HEK293 (cell line): ENCODE measurements at regions not wholly inside any gene's neighbourhood (a gene's known extent, or its start where the extent isn't known, plus 50 kb on each side); places are given as distances from the start of the nearest gene placed in this dataset.
"Not testable (repeated sequence)": the region's sequence is repeated elsewhere in the genome, so short reads cannot be mapped to it uniquely, and the experiment has no call there.

Experiments
- CTCF ChIA-PET: fragments of 350-600 bp; formaldehyde crosslinking; extraction: SDS; loops from one replicate; lab custom pipeline; 2021; ENCODE audit warnings: antibody characterized with exemption; lab: Yijun Ruan, JAX
- POLR2A ChIA-PET: fragments of 300-600 bp; formaldehyde crosslinking; extraction: SDS; loops from one replicate; lab custom pipeline; 2020; ENCODE audit warnings: antibody characterized with exemption, inconsistent platforms; lab: Yijun Ruan, JAX
- H3K27ac ChIP-seq: fragments of 200-500 bp; sonication (Bioruptor generic); 2 replicates; pipeline ENCODE4 v1.5.1; 2014; ENCODE audit warnings: low read depth, low read length, control low read depth, inconsistent platforms; ENCODE audit errors: extremely low read depth
- H3K36me3 ChIP-seq, 2 experiments: fragments of 200-500 bp in 1 of 2; sonication (Bioruptor generic) in 1 of 2; 1 replicate in 1 of 2; 2 replicates in 1 of 2; pipeline ENCODE4 v1.5.1; 2014 to 2017; ENCODE audit warnings: inconsistent platforms in 2 of 2, low read length in 2 of 2; ENCODE audit not compliant: control insufficient read depth in 2 of 2, insufficient read depth in 1 of 2
- H3K4me1 ChIP-seq: fragments of 200-500 bp; sonication (Bioruptor generic); 2 replicates; pipeline ENCODE4 v1.5.1; 2014; ENCODE audit warnings: mild to moderate bottlenecking, low read length, inconsistent platforms; ENCODE audit not compliant: control insufficient read depth, insufficient read depth
- H3K4me3 ChIP-seq: 2 replicates; pipeline ENCODE4 v1.5.1; 2011; ENCODE audit warnings: low read depth, mild to moderate bottlenecking, control low read depth, low read length, moderate library complexity
- H3K9me3 ChIP-seq: fragments of 200-500 bp; sonication (Bioruptor generic); 2 replicates; pipeline ENCODE4 v1.5.1; 2014; ENCODE audit warnings: low read depth, low read length, inconsistent platforms; ENCODE audit not compliant: control insufficient read depth, insufficient read depth
- KLF7 ChIP-seq: fragments of 450-650 bp; formaldehyde crosslinking; IDR thresholded peaks from 2 replicates; pipeline ENCODE4 v1.5.1; 2016; ENCODE audit warnings: missing biosample characterization, missing genetic modification characterization, borderline replicate concordance
- YY1 ChIP-seq: fragments of 450-650 bp; formaldehyde crosslinking; IDR thresholded peaks from 2 replicates; pipeline ENCODE4 v1.5.1; 2018; ENCODE audit warnings: missing biosample characterization, missing genetic modification characterization
- ZNF10 ChIP-seq: fragments of 450-650 bp; formaldehyde crosslinking; IDR thresholded peaks from 2 replicates; pipeline ENCODE4 v1.5.1; 2017; ENCODE audit warnings: missing biosample characterization, missing genetic modification characterization
- ZNF114 ChIP-seq: fragments of 450-650 bp; formaldehyde crosslinking; IDR thresholded peaks from 2 replicates; pipeline ENCODE4 v1.5.0; 2017; ENCODE audit warnings: missing biosample characterization, missing genetic modification characterization
- ZNF16 ChIP-seq: fragments of 450-650 bp; formaldehyde crosslinking; IDR thresholded peaks from 2 replicates; pipeline ENCODE4 v1.5.1; 2016; ENCODE audit warnings: low read depth, missing biosample characterization, missing genetic modification characterization
- ZNF341 ChIP-seq: fragments of 450-650 bp; formaldehyde crosslinking; IDR thresholded peaks from 2 replicates; pipeline ENCODE4; 2016; ENCODE audit warnings: low read depth, missing biosample characterization, missing genetic modification characterization
- ZNF529 ChIP-seq: fragments of 450-650 bp; formaldehyde crosslinking; IDR thresholded peaks from 2 replicates; pipeline ENCODE4 v1.5.1; 2017; ENCODE audit warnings: missing genetic modification characterization, missing biosample characterization; ENCODE audit not compliant: insufficient replicate concordance
- ZNF571 ChIP-seq: fragments of 450-650 bp; formaldehyde crosslinking; IDR thresholded peaks from 2 replicates; pipeline ENCODE4 v1.5.0; 2017; ENCODE audit warnings: missing biosample characterization, missing genetic modification characterization
- ZNF610 ChIP-seq: fragments of 450-650 bp; formaldehyde crosslinking; IDR thresholded peaks from 2 replicates; pipeline ENCODE4 v1.5.1; 2016; ENCODE audit warnings: missing biosample characterization, missing genetic modification characterization, borderline replicate concordance
- ZNF747 ChIP-seq: fragments of 450-650 bp; formaldehyde crosslinking; IDR thresholded peaks from 2 replicates; pipeline ENCODE4 v1.5.1; 2016; ENCODE audit warnings: missing biosample characterization, missing genetic modification characterization
- ZNF785 ChIP-seq: fragments of 450-650 bp; formaldehyde crosslinking; IDR thresholded peaks from 2 replicates; pipeline ENCODE4 v1.5.1; 2016; ENCODE audit warnings: missing biosample characterization, missing genetic modification characterization
- ZNF830 ChIP-seq: fragments of 450-650 bp; IDR thresholded peaks from 2 replicates; pipeline ENCODE4 v1.5.0; 2018; ENCODE audit warnings: missing biosample characterization, missing genetic modification characterization, low read depth, mild to moderate bottlenecking, moderate library complexity
- ZNF843 ChIP-seq: fragments of 450-650 bp; formaldehyde crosslinking; IDR thresholded peaks from 2 replicates; pipeline ENCODE4 v1.5.1; 2016; ENCODE audit warnings: missing biosample characterization, missing genetic modification characterization
- ZXDB ChIP-seq: fragments of 450-650 bp; formaldehyde crosslinking; IDR thresholded peaks from 2 replicates; pipeline ENCODE4 v1.5.1; 2016; ENCODE audit warnings: missing biosample characterization, missing genetic modification characterization
- TF ChIP-seq, protein P1 (sequence below): fragments of 450-650 bp; formaldehyde crosslinking; IDR thresholded peaks from 2 replicates; pipeline ENCODE4 v1.5.1; 2016; ENCODE audit warnings: missing biosample characterization, missing genetic modification characterization

DNA sequence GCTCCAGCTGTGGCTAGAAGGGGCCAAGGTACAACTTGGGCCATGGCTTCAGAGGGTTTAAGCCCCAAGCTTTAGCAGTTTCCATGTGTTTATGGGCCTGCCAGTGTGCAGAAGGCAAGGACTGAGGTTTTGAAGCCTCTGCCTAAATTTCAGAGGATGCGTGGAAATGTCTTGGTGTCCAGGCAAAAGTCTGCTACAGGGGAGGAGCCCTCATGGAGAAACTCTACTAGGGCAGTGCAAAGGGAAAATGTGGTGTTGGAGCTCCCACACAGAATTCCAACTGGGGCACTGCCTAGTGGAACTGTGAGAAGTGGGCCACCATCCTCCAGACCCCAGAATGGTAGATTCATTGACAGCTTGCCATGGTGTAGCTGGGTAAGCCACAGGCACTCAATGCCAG, 527.2 kb upstream of the RORB start:
- POLR2A ChIA-PET: no interaction called here
- CTCF ChIA-PET: no interaction called here
- Histone ChIP-seq H3K36me3 (no peaks in the 10 kb centered on the region), H3K9me3 (no peaks in the 10 kb centered on the region), H3K4me3 (no peak overlapping the region), H3K27ac (no peak overlapping the region), H3K4me1 (no peaks in the 10 kb centered on the region)
- TF ChIP-seq ZNF843 (tag by site-specific recombination) (no peak), ZNF747 (no peak), ZNF341 (no peak), YY1 (no peak), ZNF114 (tag by site-specific recombination) (no peak), ZNF610 (no peak), ZNF10 (tag by site-specific recombination) (no peak)
- TF ChIP-seq, protein P1, sequence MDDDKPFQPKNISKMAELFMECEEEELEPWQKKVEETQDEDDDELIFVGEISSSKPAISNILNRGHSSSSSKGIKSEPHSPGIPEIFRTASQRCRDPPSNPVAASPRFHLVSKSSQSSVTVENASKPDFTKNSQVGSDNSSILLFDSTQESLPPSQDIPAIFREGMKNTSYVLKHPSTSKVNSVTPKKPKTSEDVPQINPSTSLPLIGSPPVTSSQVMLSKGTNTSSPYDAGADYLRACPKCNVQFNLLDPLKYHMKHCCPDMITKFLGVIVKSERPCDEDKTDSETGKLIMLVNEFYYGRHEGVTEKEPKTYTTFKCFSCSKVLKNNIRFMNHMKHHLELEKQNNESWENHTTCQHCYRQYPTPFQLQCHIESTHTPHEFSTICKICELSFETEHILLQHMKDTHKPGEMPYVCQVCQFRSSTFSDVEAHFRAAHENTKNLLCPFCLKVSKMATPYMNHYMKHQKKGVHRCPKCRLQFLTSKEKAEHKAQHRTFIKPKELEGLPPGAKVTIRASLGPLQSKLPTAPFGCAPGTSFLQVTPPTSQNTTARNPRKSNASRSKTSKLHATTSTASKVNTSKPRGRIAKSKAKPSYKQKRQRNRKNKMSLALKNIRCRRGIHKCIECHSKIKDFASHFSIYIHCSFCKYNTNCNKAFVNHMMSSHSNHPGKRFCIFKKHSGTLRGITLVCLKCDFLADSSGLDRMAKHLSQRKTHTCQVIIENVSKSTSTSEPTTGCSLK: no peak

DNA sequence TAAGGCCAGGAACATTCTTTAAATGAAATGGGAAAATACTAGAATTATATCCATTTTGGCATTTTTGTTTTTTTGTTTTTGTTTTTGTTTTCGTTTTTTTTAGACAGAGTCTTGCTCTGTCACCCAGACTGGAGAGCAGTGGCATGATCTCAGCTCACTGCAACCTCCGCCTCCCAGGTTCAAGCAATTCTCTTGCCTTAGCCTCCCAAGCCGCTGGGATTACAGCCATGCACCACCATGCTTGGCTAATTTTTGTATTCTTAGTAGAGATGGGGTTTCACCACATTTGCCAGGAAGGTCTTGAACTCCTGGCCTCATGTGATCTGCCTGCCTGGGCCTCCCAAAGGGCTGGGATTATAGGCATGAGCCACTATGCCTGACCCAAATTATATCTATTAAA, 520.7 kb upstream of the RORB start:
- H3K36me3 ChIP-seq, H3K9me3 ChIP-seq, H3K27ac ChIP-seq, CTCF ChIA-PET, H3K4me1 ChIP-seq, H3K4me3 ChIP-seq, POLR2A ChIA-PET: not testable (repeated sequence)

DNA sequence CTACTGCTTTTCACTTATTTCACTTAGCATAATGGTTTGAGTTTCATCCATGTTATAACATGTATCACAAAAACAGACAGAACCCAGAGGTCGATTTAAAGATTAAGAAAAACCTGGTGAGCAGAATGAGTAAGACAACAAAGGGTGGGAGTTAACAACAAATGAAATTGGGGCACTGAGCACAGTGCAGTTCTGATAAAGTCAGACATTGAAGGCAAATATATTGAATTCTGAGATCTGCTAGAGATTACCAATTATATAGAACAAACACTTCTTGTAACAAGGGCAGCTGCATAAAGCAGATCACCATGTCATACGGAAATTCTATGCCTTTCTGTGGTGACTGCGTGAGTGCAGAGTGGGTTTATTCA, 517.3 kb upstream of the RORB start:
- ChIA-PET POLR2A (no interaction called here), CTCF (interaction anchor here (0.8 kb wide), 1 partner anchor 395 kb away, joined by 4 read pairs; no protein-coding TSS in a partner anchor)
- no peak for TF ChIP-seq ZNF571
- TF ChIP-seq ZNF785 (tag by site-specific recombination): no peak
- no peak for TF ChIP-seq KLF7 (tag by site-specific recombination)
- TF ChIP-seq, protein P1: no peak
- TF ChIP-seq ZNF114 (tag by site-specific recombination): no peak
- TF ChIP-seq, all 188 proteins: peak for 0
- Histone ChIP-seq H3K36me3 (no peaks in the 10 kb centered on the region), H3K27ac (no peak overlapping the region), H3K4me3 (no peak overlapping the region), H3K9me3 (no peaks in the 10 kb centered on the region), H3K4me1 (no peaks in the 10 kb centered on the region)

DNA sequence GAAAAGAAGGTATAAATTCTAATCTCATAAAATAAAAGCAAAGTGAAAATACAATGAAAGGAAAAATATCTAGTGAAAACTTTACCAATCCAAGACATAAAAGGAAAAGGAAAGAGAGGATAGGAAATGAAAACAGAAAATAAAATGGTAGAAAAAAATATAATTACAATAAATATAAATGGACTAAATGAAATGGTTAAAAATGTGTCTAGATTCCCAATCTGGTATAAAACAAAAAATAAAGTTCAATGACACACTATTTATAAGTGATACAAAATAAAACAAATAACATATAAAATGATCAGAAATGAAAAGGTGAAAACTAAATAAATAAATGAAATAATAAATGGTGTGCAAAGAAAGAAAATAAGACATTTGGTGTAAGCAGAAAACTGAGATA, 516.4 kb upstream of the RORB start:
- Histone ChIP-seq H3K36me3 (no peaks in the 10 kb centered on the region), H3K4me3 (no peak overlapping the region), H3K9me3 (no peaks in the 10 kb centered on the region), H3K27ac (no peak overlapping the region), H3K4me1 (no peaks in the 10 kb centered on the region)
- CTCF ChIA-PET: no interaction called here
- POLR2A ChIA-PET: no interaction called here
- TF ChIP-seq ZXDB (tag by site-specific recombination) (no peak), ZNF529 (tag by site-specific recombination) (no peak), ZNF830 (tag by site-specific recombination) (no peak), ZNF16 (tag by site-specific recombination) (no peak)
